WERI-Rb-1 (cell line): ENCODE measurements at regions not wholly inside any gene's neighbourhood (a gene's known extent, or its start where the extent isn't known, plus 50 kb on each side); places are given as distances from the start of the nearest gene placed in this dataset.

Experiments
- DNase-seq: peaks from one replicate; pipeline ENCODE4 v3.0.0-alpha.2; 2020
- H3K27ac ChIP-seq: fragments of 250-450 bp; sonication (Bioruptor Pico); 2 replicates; pipeline ENCODE4 v1.5.1; 2020; ENCODE audit warnings: mild to moderate bottlenecking, moderate library complexity
- H3K27me3 ChIP-seq: fragments of 250-450 bp; sonication (Bioruptor Pico); 2 replicates; pipeline ENCODE4 v1.5.1; 2021; ENCODE audit warnings: mild to moderate bottlenecking, low read depth, moderate library complexity; ENCODE audit not compliant: insufficient read depth, severe bottlenecking
- H3K36me3 ChIP-seq: fragments of 250-450 bp; sonication (Bioruptor Pico); 2 replicates; pipeline ENCODE4 v1.5.1; 2020; ENCODE audit warnings: mild to moderate bottlenecking, moderate library complexity
- H3K4me3 ChIP-seq: 2 replicates; pipeline ENCODE4 v1.5.1; 2011; ENCODE audit warnings: low read depth, mild to moderate bottlenecking, control low read depth, low read length
- H3K9me3 ChIP-seq: fragments of 250-450 bp; sonication (Bioruptor Pico); 2 replicates; pipeline ENCODE4 v1.5.1; 2021; ENCODE audit warnings: mild to moderate bottlenecking, moderate library complexity; ENCODE audit not compliant: severe bottlenecking
- CTCF ChIP-seq: IDR thresholded peaks from 2 replicates; pipeline ENCODE4 v1.5.1; 2011; ENCODE audit warnings: low read depth, mild to moderate bottlenecking, control low read depth, inconsistent platforms, low read length

- Histone ChIP-seq H3K27me3 (no peaks in the 10 kb centered on the region), H3K27ac (no peak overlapping the region), H3K36me3 (no peaks in the 10 kb centered on the region), H3K4me3 (no peak overlapping the region), H3K9me3 (peaks cover 5% of the 10 kb centered on the region)
- no peak for DNase-seq
- TF ChIP-seq CTCF: no peak
These were observed 500.9 kb downstream of the EFNA5 start for GRCh38 chr5:107169867-107170266.

GRCh38 chr5:107168848-107169752 is 501.6 kb downstream of the EFNA5 start:
- Histone ChIP-seq H3K27ac (no peak overlapping the region), H3K4me3 (no peak overlapping the region), H3K9me3 (peaks cover 5% of the 10 kb centered on the region), H3K27me3 (no peaks in the 10 kb centered on the region), H3K36me3 (no peaks in the 10 kb centered on the region)
- no peak for TF ChIP-seq CTCF
- no peak for DNase-seq

- H3K27ac ChIP-seq: no peak overlapping the region
- no peak for TF ChIP-seq CTCF
- H3K36me3 ChIP-seq: no peaks in the 10 kb centered on the region
- peaks cover 5% of the 10 kb centered on the region for H3K9me3 ChIP-seq
- no peak overlapping the region for H3K4me3 ChIP-seq
- no peaks in the 10 kb centered on the region for H3K27me3 ChIP-seq
- no peak for DNase-seq
These were observed 502.7 kb downstream of the EFNA5 start for GRCh38 chr5:107168086-107168485.

GRCh38 chr5:107165296-107165695 is 505.4 kb downstream of the EFNA5 start:
- DNase-seq: no peak
- Histone ChIP-seq H3K27me3 (no peaks in the 10 kb centered on the region), H3K36me3 (no peaks in the 10 kb centered on the region), H3K9me3 (peaks cover 6% of the 10 kb centered on the region), H3K4me3 (no peak overlapping the region), H3K27ac (no peak overlapping the region)
- TF ChIP-seq CTCF: no peak

- peak; percentile 96 for DNase-seq
- Histone ChIP-seq H3K4me3 (no peak overlapping the region), H3K36me3 (no peaks in the 10 kb centered on the region), H3K27ac (peak overlapping the region; percentile 81), H3K9me3 (peaks cover 11% of the 10 kb centered on the region), H3K27me3 (no peaks in the 10 kb centered on the region)
- TF ChIP-seq CTCF: peak; percentile 61
These were observed 512.9 kb downstream of the EFNA5 start for GRCh38 chr5:107157809-107158208.

GRCh38 chr5:107155707-107156106 is 515.0 kb downstream of the EFNA5 start:
- no peak for TF ChIP-seq CTCF
- Histone ChIP-seq H3K36me3 (no peaks in the 10 kb centered on the region), H3K4me3 (no peak overlapping the region), H3K27me3 (no peaks in the 10 kb centered on the region), H3K9me3 (peaks cover 11% of the 10 kb centered on the region), H3K27ac (no peak overlapping the region)
- no peak for DNase-seq
